Ishikawa (cell line): ENCODE measurements at regions not wholly inside any gene's neighbourhood (a gene's known extent, or its start where the extent isn't known, plus 50 kb on each side); places are given as distances from the start of the nearest gene placed in this dataset.

Experiments used
- NFIC ChIP-seq: IDR thresholded peaks from 2 replicates; pipeline ENCODE4 v1.6.1; 2012
- REST ChIP-seq: IDR thresholded peaks from 2 replicates; pipeline ENCODE4 v1.6.1; 2012; ENCODE audit warnings: low read depth, mild to moderate bottlenecking
- YY1 ChIP-seq: IDR thresholded peaks from 2 replicates; pipeline ENCODE4 v1.6.1; 2012; ENCODE audit warnings: low read depth
- TF ChIP-seq, protein P1 (sequence below): IDR thresholded peaks from 2 replicates; pipeline ENCODE4 v1.6.1; 2012

DNA sequence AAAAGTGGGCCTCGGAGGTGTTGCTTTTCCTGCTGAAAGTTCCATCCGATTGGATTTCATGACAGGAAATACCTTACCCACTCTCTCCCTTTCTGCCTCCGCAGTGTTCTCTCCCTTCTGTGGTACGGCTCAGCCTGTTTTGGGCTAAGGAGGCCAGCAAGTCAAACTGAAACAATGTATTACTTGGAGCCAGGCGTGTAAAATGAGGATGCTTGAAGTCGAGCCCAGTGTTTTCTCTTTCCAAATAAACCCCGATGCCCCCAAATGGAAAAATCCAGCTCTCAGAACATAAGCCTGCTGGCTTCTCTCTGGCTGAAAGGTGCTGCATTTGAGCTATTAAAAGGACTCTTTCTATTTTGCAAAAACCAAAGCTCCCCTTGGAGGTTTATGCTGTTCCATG lies 124.7 kb downstream of the ZNF664 start:
- no peak for TF ChIP-seq REST
- TF ChIP-seq, protein P1, sequence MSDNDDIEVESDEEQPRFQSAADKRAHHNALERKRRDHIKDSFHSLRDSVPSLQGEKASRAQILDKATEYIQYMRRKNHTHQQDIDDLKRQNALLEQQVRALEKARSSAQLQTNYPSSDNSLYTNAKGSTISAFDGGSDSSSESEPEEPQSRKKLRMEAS: no peak
- no peak for TF ChIP-seq NFIC
- TF ChIP-seq YY1: no peak
